HUES64 (cell line): ENCODE measurements at regions not wholly inside any gene's neighbourhood (a gene's known extent, or its start where the extent isn't known, plus 50 kb on each side); places are given as distances from the start of the nearest gene placed in this dataset.

Source experiments
- H3K27ac ChIP-seq: 2 replicates; pipeline ENCODE4 v1.7.0; 2013; ENCODE audit warnings: low read depth, low read length, inconsistent platforms
- H3K27me3 ChIP-seq: 2 replicates; pipeline ENCODE4 v1.6.1; 2013; ENCODE audit warnings: mild to moderate bottlenecking, low read length; ENCODE audit not compliant: insufficient read depth
- H3K36me3 ChIP-seq: 2 replicates; pipeline ENCODE4 v1.6.1; 2013; ENCODE audit warnings: mild to moderate bottlenecking, low read length; ENCODE audit not compliant: insufficient read depth
- H3K4me1 ChIP-seq: 2 replicates; pipeline ENCODE4 v1.6.1; 2013; ENCODE audit warnings: mild to moderate bottlenecking, low read length, moderate library complexity; ENCODE audit not compliant: insufficient read depth
- H3K4me3 ChIP-seq: 2 replicates; pipeline ENCODE4 v1.5.1; 2013; ENCODE audit warnings: mild to moderate bottlenecking, low read length, moderate library complexity
- H3K9ac ChIP-seq: 2 replicates; pipeline ENCODE4 v1.6.1; 2013; ENCODE audit warnings: mild to moderate bottlenecking, low read depth, low read length
- H3K9me3 ChIP-seq: 2 replicates; pipeline ENCODE4 v1.6.1; 2013; ENCODE audit warnings: low read depth, low read length; ENCODE audit not compliant: insufficient read depth
- WGBS: fragments of 150-250, 120-280 bp; methylation state at CpG from one replicate; pipeline ENCODE4 v1.1.7; 2013; ENCODE audit warnings: missing lambda C conversion rate; 5-methylcytosine and 5-hydroxymethylcytosine counted together

GRCh38 chr12:33639975-33640374 is 200.4 kb upstream of the SYT10 start:
- Histone ChIP-seq H3K27me3 (no peaks in the 10 kb centered on the region), H3K4me3 (no peak overlapping the region), H3K4me1 (peaks cover 45% of the 10 kb centered on the region), H3K9me3 (no peaks in the 10 kb centered on the region), H3K36me3 (no peaks in the 10 kb centered on the region), H3K27ac (no peak overlapping the region), H3K9ac (no peak overlapping the region)
- WGBS: no CpG with 5 or more reads among the region's 2 CpGs

- peak overlapping the region; percentile 87; the same call in 1 of the 2 replicates for H3K27ac ChIP-seq
- 81% methylated on average over 4 of the region's 4 CpGs for whole genome bisulfite sequencing
- 0 out of 2 replicates have a peak, but pooled peaks cover 5% of the 10 kb centered on the region for H3K36me3 ChIP-seq
Observed at GRCh38 chr12:33649992-33650391, 210.4 kb upstream of the SYT10 start.

GRCh38 chr12:33650832-33651231 is 211.2 kb upstream of the SYT10 start:
- H3K4me1 ChIP-seq: peaks cover 10% of the 10 kb centered on the region
- no peak overlapping the region for H3K4me3 ChIP-seq
- 0 out of 2 replicates have a peak, but pooled peaks cover 5% of the 10 kb centered on the region for H3K36me3 ChIP-seq
- H3K27me3 ChIP-seq: no peaks in the 10 kb centered on the region
- H3K9me3 ChIP-seq: peaks cover 40% of the 10 kb centered on the region
- H3K9ac ChIP-seq: no peak overlapping the region
- H3K27ac ChIP-seq: peak overlapping the region; percentile 87; the same call in 1 of the 2 replicates

More at GRCh38 chr12:33649992-33650391, 210.4 kb upstream of the SYT10 start:
- H3K9me3 ChIP-seq: peaks cover 40% of the 10 kb centered on the region
- no peaks in the 10 kb centered on the region for H3K27me3 ChIP-seq
- H3K4me3 ChIP-seq: no peak overlapping the region
- peaks cover 10% of the 10 kb centered on the region for H3K4me1 ChIP-seq
- no peak overlapping the region for H3K9ac ChIP-seq

- Histone ChIP-seq H3K4me3 (no peak overlapping the region), H3K4me1 (peaks cover 24% of the 10 kb centered on the region), H3K36me3 (0 out of 2 replicates have a peak, but pooled peaks cover 4% of the 10 kb centered on the region), H3K9me3 (peaks cover 39% of the 10 kb centered on the region), H3K27me3 (no peaks in the 10 kb centered on the region), H3K27ac (no peak overlapping the region), H3K9ac (no peak overlapping the region)
- WGBS: 97% methylated on average over 3 of the region's 3 CpGs
Observed at GRCh38 chr12:33653362-33653761, 213.7 kb upstream of the SYT10 start.

GRCh38 chr12:33654313-33654712 is 214.7 kb upstream of the SYT10 start:
- H3K9me3 ChIP-seq: peaks cover 30% of the 10 kb centered on the region
- H3K9ac ChIP-seq: no peak overlapping the region
- WGBS: 95% methylated on average over 1 of the region's 1 CpG
- no peaks in the 10 kb centered on the region for H3K27me3 ChIP-seq
- H3K27ac ChIP-seq: no peak overlapping the region
- peaks cover 21% of the 10 kb centered on the region for H3K4me1 ChIP-seq
- H3K4me3 ChIP-seq: no peak overlapping the region
- no peaks in the 10 kb centered on the region for H3K36me3 ChIP-seq

GRCh38 chr12:33663000-33663654 is 223.5 kb upstream of the SYT10 start:
- H3K4me1 ChIP-seq: peaks cover 8% of the 10 kb centered on the region
- no peak overlapping the region for H3K4me3 ChIP-seq
- H3K27me3 ChIP-seq: no peaks in the 10 kb centered on the region
- H3K36me3 ChIP-seq: no peaks in the 10 kb centered on the region
- 96% methylated on average over 1 of the region's 4 CpGs for WGBS
- H3K9me3 ChIP-seq: no peaks in the 10 kb centered on the region
- no peak overlapping the region for H3K9ac ChIP-seq
- H3K27ac ChIP-seq: no peak overlapping the region

- H3K9ac ChIP-seq: no peak overlapping the region
- H3K27ac ChIP-seq: peak overlapping the region; percentile 97; the same call in 1 of the 2 replicates
- H3K4me3 ChIP-seq: no peak overlapping the region
- peaks cover 52% of the 10 kb centered on the region for H3K4me1 ChIP-seq
- H3K36me3 ChIP-seq: no peaks in the 10 kb centered on the region
- WGBS: 75% methylated on average over 2 of the region's 2 CpGs
- no peaks in the 10 kb centered on the region for H3K27me3 ChIP-seq
- H3K9me3 ChIP-seq: no peaks in the 10 kb centered on the region
Observed at GRCh38 chr12:33669349-33669748, 229.7 kb upstream of the SYT10 start.

- Histone ChIP-seq H3K9ac (no peak overlapping the region), H3K27me3 (no peaks in the 10 kb centered on the region), H3K9me3 (no peaks in the 10 kb centered on the region), H3K27ac (peak overlapping the region; percentile 97), H3K36me3 (no peaks in the 10 kb centered on the region), H3K4me1 (peaks cover 52% of the 10 kb centered on the region), H3K4me3 (no peak overlapping the region)
- 35% methylated on average over 5 of the region's 5 CpGs for WGBS
Observed at GRCh38 chr12:33670284-33670683, 230.7 kb upstream of the SYT10 start.

- H3K27me3 ChIP-seq: no peaks in the 10 kb centered on the region
- no peak overlapping the region for H3K9ac ChIP-seq
- peak overlapping the region; percentile 81; the same call in 1 of the 2 replicates for H3K27ac ChIP-seq
- no peaks in the 10 kb centered on the region for H3K9me3 ChIP-seq
- no peaks in the 10 kb centered on the region for H3K36me3 ChIP-seq
- no peak overlapping the region for H3K4me3 ChIP-seq
- H3K4me1 ChIP-seq: peaks cover 52% of the 10 kb centered on the region
Observed at GRCh38 chr12:33671676-33672075, 232.1 kb upstream of the SYT10 start.

- H3K27ac ChIP-seq: peak overlapping the region; percentile 81; the same call in 1 of the 2 replicates
- no peaks in the 10 kb centered on the region for H3K9me3 ChIP-seq
- no peaks in the 10 kb centered on the region for H3K36me3 ChIP-seq
- H3K4me1 ChIP-seq: peaks cover 51% of the 10 kb centered on the region
- H3K9ac ChIP-seq: no peak overlapping the region
- H3K27me3 ChIP-seq: no peaks in the 10 kb centered on the region
- WGBS: 89% methylated on average over 4 of the region's 5 CpGs
- H3K4me3 ChIP-seq: no peak overlapping the region
Observed at GRCh38 chr12:33672836-33673577, 233.4 kb upstream of the SYT10 start.

- Histone ChIP-seq H3K4me1 (peaks cover 18% of the 10 kb centered on the region), H3K27ac (no peak overlapping the region), H3K9ac (no peak overlapping the region), H3K9me3 (no peaks in the 10 kb centered on the region), H3K36me3 (no peaks in the 10 kb centered on the region), H3K4me3 (no peak overlapping the region), H3K27me3 (no peaks in the 10 kb centered on the region)
- WGBS: 100% methylated on average over 1 of the region's 1 CpG
Observed at GRCh38 chr12:33676866-33677265, 237.2 kb upstream of the SYT10 start.
